Uterus (tissue), 3 donors: ENCODE measurements at regions not wholly inside any gene's neighbourhood (a gene's known extent, or its start where the extent isn't known, plus 50 kb on each side); places are given as distances from the start of the nearest gene placed in this dataset.
"Not testable (repeated sequence)": the region's sequence is repeated elsewhere in the genome, so short reads cannot be mapped to it uniquely, and the experiment has no call there.

Experiments used
- DNase-seq, 2 donors: peaks; one replicate each; pipeline ENCODE4 v3.0.0-alpha.2; 2019 to 2020
- H3K27ac ChIP-seq, 2 donors: fragments of 200-600 bp; sonication (generic); 1 replicate in 1 of 2; 2 replicates in 1 of 2; pipeline ENCODE4 v1.5.1; 2016 to 2018
- H3K27me3 ChIP-seq, 2 donors: fragments of 200-600 bp; sonication (generic); one replicate each; pipeline ENCODE4 v1.5.1; 2018 to 2019; ENCODE audit warnings: control low read depth in 1 of 2
- H3K36me3 ChIP-seq, 2 donors: fragments of 200-600 bp; sonication (generic); one replicate each; pipeline ENCODE4 v1.5.1; 2019; ENCODE audit warnings: control low read depth in 1 of 2
- H3K4me1 ChIP-seq, 2 donors: fragments of 200-600 bp; sonication (generic); one replicate each; pipeline ENCODE4 v1.5.1; 2018 to 2019; ENCODE audit warnings: control low read depth in 1 of 2
- H3K4me3 ChIP-seq, 2 donors: fragments of 200-600 bp; sonication (generic); 1 replicate in 1 of 2; 2 replicates in 1 of 2; pipeline ENCODE4 v1.5.1; 2018 to 2019; ENCODE audit warnings: mild to moderate bottlenecking in 1 of 2
- H3K9me3 ChIP-seq, 2 donors: fragments of 200-600 bp; sonication (generic); one replicate each; pipeline ENCODE4 v1.5.1; 2019; ENCODE audit warnings: control low read depth in 1 of 2
- CTCF ChIP-seq, 4 experiments: fragments of 200-600 bp in 2 of 4; fragments of 450-650 bp in 2 of 4; sonication (generic) in 2 of 4; IDR thresholded peaks; one replicate each; pipeline ENCODE4 v1.5.1; 2016 to 2019; ENCODE audit warnings: antibody characterized with exemption in 4 of 4, mild to moderate bottlenecking in 2 of 4, moderate library complexity in 1 of 4
- POLR2A ChIP-seq, 2 donors: fragments of 450-650 bp; IDR thresholded peaks; one replicate each; pipeline ENCODE4 v1.6.1; 2016; ENCODE audit warnings: antibody characterized with exemption in 2 of 2, mild to moderate bottlenecking in 1 of 2, moderate library complexity in 1 of 2
- intact Hi-C: fragments of 100-400 bp; cut with DNase I; formaldehyde crosslinking; loops from one replicate; pipeline ENCODE4 v1.15.1; 2023; ENCODE audit warnings: low total_unique reads
- donor health status: DM: yes; HTN: yes; CAD: no.

GRCh38 chr14:34283590-34283989, 178.4 kb downstream of the SPTSSA start:
- intact Hi-C loops: no loop called here

DNA sequence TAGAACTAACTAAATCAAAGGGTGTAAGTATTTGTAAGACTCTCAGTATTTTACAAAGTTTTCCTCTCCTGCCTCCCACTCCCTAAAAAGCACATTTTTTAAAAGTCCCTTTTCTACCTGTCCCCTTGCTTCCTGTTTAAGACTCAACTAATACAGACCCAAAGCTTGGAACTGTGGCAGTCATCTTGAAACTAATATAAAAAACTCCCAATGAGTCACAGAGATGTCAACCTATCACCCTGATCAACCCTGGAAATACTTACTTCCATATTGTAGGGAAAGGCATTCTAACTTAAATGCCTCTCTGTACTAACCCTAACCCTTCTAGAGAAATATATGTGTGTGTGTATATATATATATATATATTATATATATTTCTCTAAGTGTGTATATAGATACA, 184.8 kb downstream of the SPTSSA start:
- no peaks in the 10 kb centered on the region for H3K9me3 ChIP-seq
- DNase-seq: no peak
- intact Hi-C loops: no loop called here
- TF ChIP-seq CTCF (IDR thresholded peaks at IDR 0.05) (no peak), POLR2A (IDR thresholded peaks at IDR 0.05) (no peak)
- H3K36me3 ChIP-seq: no peaks in the 10 kb centered on the region
- H3K27me3 ChIP-seq: no peaks in the 10 kb centered on the region
- H3K4me1 ChIP-seq: no peaks in the 10 kb centered on the region
- H3K4me3 ChIP-seq: no peak overlapping the region
- no peak overlapping the region for H3K27ac ChIP-seq

More at GRCh38 chr14:34283590-34283989, 178.4 kb downstream of the SPTSSA start:
- no peaks in the 10 kb centered on the region for H3K36me3 ChIP-seq
- no peaks in the 10 kb centered on the region for H3K27me3 ChIP-seq
- no peaks in the 10 kb centered on the region for H3K9me3 ChIP-seq
- no peaks in the 10 kb centered on the region for H3K4me1 ChIP-seq
- TF ChIP-seq CTCF (IDR thresholded peaks at IDR 0.05): no peak
- TF ChIP-seq POLR2A (IDR thresholded peaks at IDR 0.05): no peak
- no peak overlapping the region for H3K27ac ChIP-seq
- no peak for DNase-seq
- no peak overlapping the region for H3K4me3 ChIP-seq

- no peak overlapping the region for H3K4me3 ChIP-seq
- TF ChIP-seq CTCF (IDR thresholded peaks at IDR 0.05) (no peak), POLR2A (IDR thresholded peaks at IDR 0.05) (no peak)
- H3K27me3 ChIP-seq: no peaks in the 10 kb centered on the region
- H3K36me3 ChIP-seq: no peaks in the 10 kb centered on the region
- no peaks in the 10 kb centered on the region for H3K4me1 ChIP-seq
- intact Hi-C loops: no loop called here
- no peak overlapping the region for H3K27ac ChIP-seq
- DNase-seq: no peak
- H3K9me3 ChIP-seq: no peaks in the 10 kb centered on the region
Observed at GRCh38 chr14:34275530-34275929, 186.5 kb downstream of the SPTSSA start.

DNA sequence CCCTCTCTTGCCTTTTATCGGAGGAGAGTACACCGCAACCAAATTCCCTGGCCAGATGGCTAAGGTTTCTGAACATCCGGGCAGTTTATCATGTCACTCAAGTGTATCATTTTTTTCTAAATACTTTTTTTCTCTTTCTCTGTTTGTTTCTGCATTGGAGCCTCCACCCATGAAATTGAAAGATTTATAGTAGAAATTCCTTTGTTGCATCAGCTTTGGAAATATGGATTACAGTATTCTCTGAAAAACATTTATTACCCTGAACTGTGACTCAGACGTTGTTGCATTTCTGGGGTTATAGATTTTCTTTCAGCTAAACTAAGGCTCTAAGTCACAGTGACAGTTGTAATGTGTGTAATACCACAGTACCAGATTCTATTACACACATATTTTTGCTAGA, 187.0 kb downstream of the SPTSSA start:
- H3K27ac ChIP-seq: no peak overlapping the region
- intact Hi-C loops: no loop called here

DNA sequence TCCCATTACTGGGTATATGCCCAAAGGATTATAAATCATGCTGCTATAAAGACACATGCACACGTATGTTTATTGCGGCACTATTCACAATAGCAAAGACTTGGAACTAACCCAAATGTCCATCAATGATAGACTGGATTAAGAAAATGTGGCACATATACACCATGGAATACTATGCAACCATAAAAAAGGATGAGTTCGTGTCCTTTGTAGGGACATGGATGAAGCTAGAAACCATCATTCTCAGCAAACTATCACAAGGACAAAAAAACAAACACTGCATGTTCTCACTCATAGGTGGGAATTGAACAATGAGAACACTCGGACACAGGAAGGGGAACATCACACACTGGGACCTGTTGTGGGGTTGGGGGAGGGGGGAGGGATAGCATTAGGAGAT, 188.3 kb downstream of the SPTSSA start:
- H3K27ac ChIP-seq, H3K9me3 ChIP-seq, intact Hi-C loops, H3K4me3 ChIP-seq, DNase-seq, H3K4me1 ChIP-seq, H3K36me3 ChIP-seq, H3K27me3 ChIP-seq: not testable (repeated sequence)

More for the DNA sequence above, 187.0 kb downstream of the SPTSSA start:
- H3K4me1 ChIP-seq: no peaks in the 10 kb centered on the region
- H3K36me3 ChIP-seq: no peaks in the 10 kb centered on the region
- DNase-seq: no peak
- TF ChIP-seq POLR2A (IDR thresholded peaks at IDR 0.05): no peak
- TF ChIP-seq CTCF (IDR thresholded peaks at IDR 0.05): no peak
- no peaks in the 10 kb centered on the region for H3K27me3 ChIP-seq
- H3K9me3 ChIP-seq: no peaks in the 10 kb centered on the region
- no peak overlapping the region for H3K4me3 ChIP-seq

- H3K4me3 ChIP-seq: no peak overlapping the region
- H3K27ac ChIP-seq: peak overlapping the region in 1 of 2 donors; percentile 53
- peak; percentile 21 to 32 for DNase-seq
- intact Hi-C loops: no loop called here
- H3K9me3 ChIP-seq: no peaks in the 10 kb centered on the region
- TF ChIP-seq CTCF (IDR thresholded peaks at IDR 0.05): no peak
- no peak for TF ChIP-seq POLR2A (IDR thresholded peaks at IDR 0.05)
- H3K27me3 ChIP-seq: no peaks in the 10 kb centered on the region
- no peaks in the 10 kb centered on the region for H3K4me1 ChIP-seq
- H3K36me3 ChIP-seq: no peaks in the 10 kb centered on the region
Observed at GRCh38 chr14:34270361-34270760, 191.7 kb downstream of the SPTSSA start.
